CD4-positive, alpha-beta T cell (primary cell): ENCODE measurements at regions not wholly inside any gene's neighbourhood (a gene's known extent, or its start where the extent isn't known, plus 50 kb on each side); places are given as distances from the start of the nearest gene placed in this dataset.

Experiments
- ATAC-seq: fragments of 200-7000 bp; cut with Tn5 transposase; one replicate; pipeline ENCODE4 v1.10.0; 2022; ENCODE audit warnings: mild to moderate bottlenecking; ENCODE audit not compliant: poor library complexity
- CTCF ChIA-PET: fragments of 350-600 bp; sonication (Branson Sonifier 250); formaldehyde crosslinking; loops from one replicate; lab custom pipeline; 2021; ENCODE audit warnings: antibody characterized with exemption, inconsistent platforms; lab: Charles Lee
- POLR2A ChIA-PET: fragments of 350-600 bp; sonication (Branson Sonifier 250); formaldehyde crosslinking; loops from one replicate; lab custom pipeline; 2021; ENCODE audit warnings: antibody characterized with exemption, inconsistent platforms; lab: Charles Lee
- DNase-seq, 14 experiments: peaks; one replicate each; pipeline ENCODE4 v3.0.0-alpha.2; 2013 to 2020; ENCODE audit warnings: mixed read lengths in 2 of 14
- H3K27ac ChIP-seq, 2 donors: one replicate each; pipeline versions ENCODE4 v1.5.1 to v1.7.0; 2013; ENCODE audit warnings: low read length in 2 of 2, low read depth in 1 of 2, mild to moderate bottlenecking in 1 of 2
- H3K27me3 ChIP-seq, 2 experiments: 1 replicate in 1 of 2; 2 replicates in 1 of 2; pipeline versions ENCODE4 v1.6.1 to v1.7.0; 2013; ENCODE audit warnings: low read length in 2 of 2, control low read depth in 1 of 2, mild to moderate bottlenecking in 1 of 2, moderate library complexity in 1 of 2; ENCODE audit not compliant: insufficient read depth in 2 of 2, control insufficient read depth in 1 of 2
- H3K36me3 ChIP-seq: one replicate; pipeline ENCODE4 v1.6.1; 2013; ENCODE audit warnings: low read length, control low read depth; ENCODE audit not compliant: insufficient read depth
- H3K4me1 ChIP-seq: one replicate; pipeline ENCODE4 v1.6.1; 2013; ENCODE audit warnings: low read length, control low read depth; ENCODE audit not compliant: insufficient read depth
- H3K4me3 ChIP-seq: one replicate; pipeline ENCODE4 v1.5.1; 2013; ENCODE audit warnings: mild to moderate bottlenecking, low read length, moderate library complexity
- H3K9me3 ChIP-seq, 2 experiments: 1 replicate in 1 of 2; 2 replicates in 1 of 2; pipeline versions ENCODE4 v1.6.1 to v1.7.0; 2013; ENCODE audit warnings: low read length in 2 of 2, mild to moderate bottlenecking in 2 of 2, control low read depth in 1 of 2, moderate library complexity in 1 of 2; ENCODE audit not compliant: control insufficient read depth in 1 of 2, insufficient read depth in 1 of 2
- H3K27ac Mint-ChIP-seq: one replicate; pipeline ENCODE4 v1.8.0; 2020; ENCODE audit warnings: mixed read lengths
- H3K27me3 Mint-ChIP-seq: one replicate; pipeline ENCODE4 v1.8.0; 2021; ENCODE audit warnings: mixed read lengths
- H3K36me3 Mint-ChIP-seq: one replicate; pipeline ENCODE4 v1.8.0; 2021; ENCODE audit warnings: low read depth, mixed read lengths
- H3K4me1 Mint-ChIP-seq: one replicate; pipeline ENCODE4 v1.8.0; 2021; ENCODE audit warnings: low read depth, mixed read lengths
- H3K4me3 Mint-ChIP-seq: one replicate; pipeline ENCODE4 v1.8.0; 2020; ENCODE audit warnings: mild to moderate bottlenecking, mixed read lengths
- H3K9me3 Mint-ChIP-seq: one replicate; pipeline ENCODE4 v1.8.0; 2020; ENCODE audit warnings: mixed read lengths
- CTCF ChIP-seq: fragments of 200-600 bp; IDR thresholded peaks from one replicate; pipeline ENCODE4 v1.8.0; 2022; ENCODE audit warnings: antibody characterized with exemption, mild to moderate bottlenecking
- intact Hi-C, 2 experiments: fragments of 100-400 bp; cut with DNase I in 1 of 2; cut with micrococcal nuclease in 1 of 2; formaldehyde crosslinking; loops; one replicate each; pipeline versions ENCODE4 v1.15.1 to v1.9.0; 2023 to 2025; cut with DNase I, micrococcal nuclease

GRCh38 chr2:108133457-108133856 lies 106.3 kb upstream of the SULT1C3 start:
- H3K27me3 Mint-ChIP-seq = no peaks in the 10 kb centered on the region
- ChIA-PET POLR2A (no interaction called here), CTCF (no interaction called here)
- ATAC-seq (no peak), DNase-seq (no peak)
- TF ChIP-seq CTCF = no peak
- Histone ChIP-seq H3K4me1 (no peaks in the 10 kb centered on the region), H3K4me3 (no peak overlapping the region), H3K27me3 (no peaks in the 10 kb centered on the region), H3K36me3 (no peaks in the 10 kb centered on the region), H3K9me3 (peaks cover 0 to 4% of the 10 kb centered on the region in 2 experiments), H3K27ac (no peak overlapping the region)
- H3K9me3 Mint-ChIP-seq = no peaks in the 10 kb centered on the region
- H3K4me3 Mint-ChIP-seq = no peak overlapping the region
- intact Hi-C loops = no loop called here
- no peak overlapping the region for H3K27ac Mint-ChIP-seq
- H3K4me1 Mint-ChIP-seq = no peaks in the 10 kb centered on the region
- H3K36me3 Mint-ChIP-seq = no peaks in the 10 kb centered on the region

DNA sequence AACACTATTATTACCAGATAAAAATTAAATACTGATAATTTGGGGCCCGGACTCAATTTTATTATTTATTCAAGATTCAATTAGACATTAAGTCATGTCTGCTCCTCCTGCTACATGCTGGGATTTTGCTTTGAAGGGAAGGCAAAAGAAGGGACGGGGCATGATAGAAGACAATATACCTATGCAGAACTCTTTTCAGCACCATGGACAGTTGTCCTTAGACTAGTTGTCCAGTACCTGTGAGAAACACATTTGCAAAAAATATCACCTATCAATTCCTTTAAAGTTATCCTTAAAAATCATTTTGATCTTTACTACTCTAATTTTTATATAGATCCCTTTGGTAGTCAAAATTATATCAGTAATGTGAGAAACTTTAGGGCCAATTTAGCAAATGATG lies 100.2 kb upstream of the SULT1C3 start:
- no peaks in the 10 kb centered on the region for H3K4me1 Mint-ChIP-seq
- no peaks in the 10 kb centered on the region for H3K9me3 ChIP-seq
- ChIA-PET POLR2A (no interaction called here), CTCF (no interaction called here)
- peaks cover 2% of the 10 kb centered on the region for H3K9me3 Mint-ChIP-seq
- DNase-seq = no peak
- H3K36me3 ChIP-seq = no peaks in the 10 kb centered on the region
- H3K4me3 Mint-ChIP-seq = no peak overlapping the region
- intact Hi-C loops = loop anchor here in 1 of 2 experiments (2.0 kb wide), 1 partner anchor 19 kb away; no protein-coding TSS in a partner anchor
- no peak for ATAC-seq
- no peak overlapping the region for H3K4me3 ChIP-seq
- no peak overlapping the region for H3K27ac ChIP-seq
- no peaks in the 10 kb centered on the region for H3K27me3 ChIP-seq
- H3K36me3 Mint-ChIP-seq = no peaks in the 10 kb centered on the region
- H3K27ac Mint-ChIP-seq = no peak overlapping the region
- peaks cover 3% of the 10 kb centered on the region for H3K27me3 Mint-ChIP-seq
- no peak for TF ChIP-seq CTCF
- no peaks in the 10 kb centered on the region for H3K4me1 ChIP-seq

DNA sequence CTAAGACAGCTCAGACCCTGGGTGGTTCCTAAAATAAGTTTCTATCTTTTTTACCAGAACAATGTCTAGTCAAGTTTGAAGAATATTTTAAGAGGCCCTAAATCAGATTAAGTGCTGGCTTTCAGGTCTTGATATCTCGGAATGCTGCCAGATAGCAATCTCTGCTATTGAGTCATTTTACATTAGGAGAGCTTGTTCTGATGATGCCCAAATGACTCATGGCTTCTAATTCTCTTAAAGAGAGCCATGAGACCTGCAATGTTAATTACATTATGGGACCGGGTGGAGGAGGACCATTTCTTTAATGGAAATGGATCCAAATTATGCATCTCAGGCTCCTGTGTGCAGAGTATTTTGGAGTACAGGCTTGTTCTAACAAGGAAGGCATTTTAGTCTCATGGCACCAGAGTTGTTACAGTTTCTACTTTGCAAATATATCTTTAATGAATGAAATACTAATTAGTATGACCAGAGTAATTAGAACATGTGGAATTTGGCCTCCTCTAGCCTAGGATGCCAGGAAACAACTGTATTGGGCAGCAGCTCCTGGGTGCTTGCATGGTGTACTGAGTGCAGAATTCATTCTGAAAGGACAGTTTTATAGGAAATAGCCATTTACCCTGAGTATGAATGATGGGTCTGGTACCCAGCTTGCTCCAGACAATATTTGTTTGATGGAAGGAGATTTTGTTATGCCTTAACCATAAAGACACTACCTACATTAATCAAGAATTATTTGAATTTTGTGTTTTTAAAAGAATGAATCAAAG lies 94.0 kb upstream of the SULT1C3 start:
- peaks cover 5% of the 10 kb centered on the region for H3K27me3 Mint-ChIP-seq
- intact Hi-C loops = no loop called here
- H3K27ac ChIP-seq = no peak overlapping the region
- no peak overlapping the region for H3K4me3 Mint-ChIP-seq
- no peaks in the 10 kb centered on the region for H3K27me3 ChIP-seq
- no peaks in the 10 kb centered on the region for H3K9me3 ChIP-seq
- H3K9me3 Mint-ChIP-seq = no peaks in the 10 kb centered on the region
- POLR2A ChIA-PET = interaction anchor here (0.6 kb wide), 1 partner anchor 121 kb away, joined by 3 read pairs; no protein-coding TSS in a partner anchor
- CTCF ChIA-PET = no interaction called here
- ATAC-seq (no peak), DNase-seq (no peak)
- H3K4me3 ChIP-seq = no peak overlapping the region
- no peak overlapping the region for H3K27ac Mint-ChIP-seq
- H3K4me1 Mint-ChIP-seq = no peaks in the 10 kb centered on the region
- no peaks in the 10 kb centered on the region for H3K36me3 Mint-ChIP-seq
- no peaks in the 10 kb centered on the region for H3K36me3 ChIP-seq
- TF ChIP-seq CTCF = no peak
- H3K4me1 ChIP-seq = no peaks in the 10 kb centered on the region
